ENCODE measurements at regions not wholly inside any gene's neighbourhood (a gene's known extent, or its start where the extent isn't known, plus 50 kb on each side); places are given as distances from the start of the nearest gene placed in this dataset.

DNA sequence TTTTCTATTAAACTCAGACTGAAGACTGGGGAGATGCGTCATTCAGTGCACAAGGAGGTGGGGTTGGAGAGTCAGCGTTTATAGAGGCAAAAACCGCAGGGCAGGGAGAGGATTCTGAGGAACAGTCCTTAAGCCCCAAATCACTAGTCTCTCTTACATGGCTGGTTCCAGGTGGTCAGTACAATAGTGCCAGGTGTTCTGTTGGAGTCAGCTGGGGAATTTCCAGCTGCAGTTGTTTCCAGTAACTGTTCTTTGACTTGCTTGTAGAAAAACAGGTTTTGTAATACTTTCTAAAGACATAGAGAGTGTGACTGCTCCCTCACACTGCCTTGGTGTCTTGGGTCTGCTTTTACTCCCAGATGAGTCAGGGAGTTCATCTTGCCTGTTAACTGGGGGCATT, 192.2 kb downstream of the TMTC3 start:
- H3K9ac ChIP-seq (ENCODE audit: low read depth in 1 of 2, low read length in 2 of 2): no peak overlapping the region
- no peak overlapping the region for H3K27ac ChIP-seq (ENCODE audit: low read depth in 2 of 2, low read length in 2 of 2)
- no peaks in the 10 kb centered on the region for H3K4me1 ChIP-seq (ENCODE audit: control insufficient read depth in 2 of 2, insufficient read depth in 2 of 2, low read length in 2 of 2)
- H3K36me3 ChIP-seq (ENCODE audit: control insufficient read depth in 2 of 2, insufficient read depth in 2 of 2, low read length in 2 of 2): no peaks in the 10 kb centered on the region
- no peak overlapping the region for H3K4me3 ChIP-seq (ENCODE audit: low read length in 2 of 2)
- no peaks in the 10 kb centered on the region for H3K9me3 ChIP-seq (ENCODE audit: control insufficient read depth in 2 of 2, low read length in 2 of 2)
- H3K27me3 ChIP-seq (ENCODE audit: control insufficient read depth in 2 of 2, insufficient read depth in 2 of 2, low read length in 2 of 2): no peaks in the 10 kb centered on the region

DNA sequence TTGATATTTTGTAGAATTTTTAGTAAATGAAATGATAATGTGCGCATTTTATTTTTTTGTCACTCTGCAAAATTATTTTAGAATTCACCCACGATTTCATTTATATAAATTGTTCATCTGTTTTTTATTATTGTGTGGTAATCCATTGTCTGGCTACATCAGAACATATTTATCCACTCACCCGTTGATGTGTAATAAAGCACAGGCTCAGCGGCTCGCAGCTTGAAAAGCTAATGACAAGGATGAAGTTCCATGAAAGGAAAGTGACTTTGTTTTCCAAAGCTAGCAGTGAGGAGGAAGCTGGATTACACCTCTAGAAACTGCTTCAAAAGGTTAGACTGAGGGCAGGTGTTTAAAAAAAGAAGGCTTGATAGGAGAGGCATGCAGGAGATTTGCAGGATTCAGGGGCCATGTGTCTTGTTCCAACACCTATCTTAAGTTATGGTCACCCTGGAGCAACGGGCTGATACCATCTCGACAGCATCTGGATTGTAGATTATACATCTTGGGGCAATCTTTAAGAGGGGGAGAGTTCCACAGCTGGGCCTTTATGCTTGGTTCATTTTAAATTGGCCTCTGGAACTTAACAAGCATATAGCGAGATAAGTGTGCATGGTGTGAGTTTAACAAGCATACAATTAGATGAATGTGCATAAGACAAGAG, 194.1 kb downstream of the TMTC3 start:
- no peaks in the 10 kb centered on the region for H3K27me3 ChIP-seq (ENCODE audit: control insufficient read depth in 2 of 2, insufficient read depth in 2 of 2, low read length in 2 of 2)
- H3K9ac ChIP-seq (ENCODE audit: low read depth in 1 of 2, low read length in 2 of 2): no peak overlapping the region
- H3K36me3 ChIP-seq (ENCODE audit: control insufficient read depth in 2 of 2, insufficient read depth in 2 of 2, low read length in 2 of 2): no peaks in the 10 kb centered on the region
- H3K9me3 ChIP-seq (ENCODE audit: control insufficient read depth in 2 of 2, low read length in 2 of 2): no peaks in the 10 kb centered on the region
- H3K4me3 ChIP-seq (ENCODE audit: low read length in 2 of 2): no peak overlapping the region
- no peaks in the 10 kb centered on the region for H3K4me1 ChIP-seq (ENCODE audit: control insufficient read depth in 2 of 2, insufficient read depth in 2 of 2, low read length in 2 of 2)
- no peak overlapping the region for H3K27ac ChIP-seq (ENCODE audit: low read depth in 2 of 2, low read length in 2 of 2)

DNA sequence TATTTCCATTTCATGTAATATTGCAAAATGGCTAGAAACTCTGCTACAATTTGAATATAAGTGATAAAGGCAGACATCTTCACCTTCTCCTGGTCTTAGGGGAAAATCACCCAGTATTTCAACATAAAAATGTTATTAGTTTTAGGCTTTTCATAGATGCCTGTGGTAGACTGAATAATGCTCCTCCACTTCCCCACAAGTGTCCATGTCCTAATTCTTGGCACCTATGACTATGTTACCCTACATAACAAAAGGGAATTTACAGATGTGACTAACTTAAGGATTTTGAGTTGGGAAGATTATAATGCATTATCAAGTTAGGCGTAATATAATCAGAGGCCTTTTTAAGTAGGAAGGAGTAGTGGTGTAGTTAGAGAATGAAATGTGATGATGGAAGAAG, 196.4 kb downstream of the TMTC3 start:
- Histone ChIP-seq H3K9ac (ENCODE audit: low read depth in 1 of 2, low read length in 2 of 2) (no peak overlapping the region), H3K27ac (ENCODE audit: low read depth in 2 of 2, low read length in 2 of 2) (no peak overlapping the region), H3K27me3 (ENCODE audit: control insufficient read depth in 2 of 2, insufficient read depth in 2 of 2, low read length in 2 of 2) (no peaks in the 10 kb centered on the region), H3K4me1 (ENCODE audit: control insufficient read depth in 2 of 2, insufficient read depth in 2 of 2, low read length in 2 of 2) (no peaks in the 10 kb centered on the region), H3K4me3 (ENCODE audit: low read length in 2 of 2) (no peak overlapping the region), H3K36me3 (ENCODE audit: control insufficient read depth in 2 of 2, insufficient read depth in 2 of 2, low read length in 2 of 2) (no peaks in the 10 kb centered on the region), H3K9me3 (ENCODE audit: control insufficient read depth in 2 of 2, low read length in 2 of 2) (no peaks in the 10 kb centered on the region)

DNA sequence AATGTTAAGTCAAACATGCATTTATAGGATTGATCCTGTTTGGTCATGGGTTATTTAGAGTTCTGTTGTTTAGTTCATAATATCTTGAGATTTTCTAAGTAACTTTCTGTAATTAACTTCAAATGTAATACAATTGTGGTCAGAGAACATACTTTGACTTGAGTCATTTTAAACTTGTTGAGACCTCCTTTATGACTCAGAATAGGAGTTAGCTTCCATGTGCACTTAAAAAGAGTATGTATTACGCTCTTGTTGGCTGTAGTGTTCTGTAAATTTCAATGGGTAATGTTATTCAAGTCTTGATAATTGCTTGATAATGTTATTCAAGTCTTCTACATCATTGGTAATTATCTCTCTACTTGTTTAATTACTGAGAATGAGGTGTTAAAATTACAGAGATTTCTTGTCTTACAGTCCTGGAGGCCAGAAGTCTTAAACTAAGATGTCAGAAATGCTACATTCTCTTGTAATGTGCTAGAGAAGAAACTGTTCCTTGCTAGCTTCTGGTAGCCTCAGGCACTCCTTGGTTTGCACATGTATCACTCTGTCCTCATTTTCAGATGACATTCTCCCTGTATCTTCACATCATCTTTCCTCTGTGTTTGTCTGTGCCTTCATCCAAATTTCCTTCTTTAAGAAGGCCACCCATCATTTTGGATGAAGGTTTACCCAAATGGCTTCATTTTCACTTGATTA, 197.3 kb downstream of the TMTC3 start:
- Histone ChIP-seq H3K9me3 (ENCODE audit: control insufficient read depth in 2 of 2, low read length in 2 of 2) (no peaks in the 10 kb centered on the region), H3K27me3 (ENCODE audit: control insufficient read depth in 2 of 2, insufficient read depth in 2 of 2, low read length in 2 of 2) (no peaks in the 10 kb centered on the region), H3K4me1 (ENCODE audit: control insufficient read depth in 2 of 2, insufficient read depth in 2 of 2, low read length in 2 of 2) (no peaks in the 10 kb centered on the region), H3K4me3 (ENCODE audit: low read length in 2 of 2) (no peak overlapping the region), H3K27ac (ENCODE audit: low read depth in 2 of 2, low read length in 2 of 2) (no peak overlapping the region), H3K36me3 (ENCODE audit: control insufficient read depth in 2 of 2, insufficient read depth in 2 of 2, low read length in 2 of 2) (no peaks in the 10 kb centered on the region), H3K9ac (ENCODE audit: low read depth in 1 of 2, low read length in 2 of 2) (no peak overlapping the region)

DNA sequence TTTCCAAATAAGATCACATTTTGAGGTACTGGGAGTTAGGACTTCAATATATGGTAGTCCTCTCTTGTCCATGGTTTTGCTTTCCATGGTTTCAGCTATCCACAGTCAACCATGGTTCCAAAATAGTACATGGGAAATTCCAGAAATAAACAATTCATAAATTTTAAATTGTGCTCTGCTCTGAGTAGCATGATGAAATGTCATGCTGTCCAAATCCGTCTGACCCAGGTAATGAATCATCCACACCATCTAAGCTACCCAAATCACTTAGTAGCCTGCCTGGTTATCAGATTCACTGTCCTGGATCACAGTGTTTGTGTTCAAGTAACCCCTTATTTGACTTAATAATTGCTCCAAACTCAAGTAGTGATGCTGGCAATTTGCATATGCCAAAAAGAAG, 197.9 kb downstream of the TMTC3 start:
- Histone ChIP-seq H3K9ac (ENCODE audit: low read depth in 1 of 2, low read length in 2 of 2) (no peak overlapping the region), H3K27ac (ENCODE audit: low read depth in 2 of 2, low read length in 2 of 2) (no peak overlapping the region), H3K36me3 (ENCODE audit: control insufficient read depth in 2 of 2, insufficient read depth in 2 of 2, low read length in 2 of 2) (no peaks in the 10 kb centered on the region), H3K9me3 (ENCODE audit: control insufficient read depth in 2 of 2, low read length in 2 of 2) (no peaks in the 10 kb centered on the region), H3K27me3 (ENCODE audit: control insufficient read depth in 2 of 2, insufficient read depth in 2 of 2, low read length in 2 of 2) (no peaks in the 10 kb centered on the region), H3K4me1 (ENCODE audit: control insufficient read depth in 2 of 2, insufficient read depth in 2 of 2, low read length in 2 of 2) (no peaks in the 10 kb centered on the region), H3K4me3 (ENCODE audit: low read length in 2 of 2) (no peak overlapping the region)

DNA sequence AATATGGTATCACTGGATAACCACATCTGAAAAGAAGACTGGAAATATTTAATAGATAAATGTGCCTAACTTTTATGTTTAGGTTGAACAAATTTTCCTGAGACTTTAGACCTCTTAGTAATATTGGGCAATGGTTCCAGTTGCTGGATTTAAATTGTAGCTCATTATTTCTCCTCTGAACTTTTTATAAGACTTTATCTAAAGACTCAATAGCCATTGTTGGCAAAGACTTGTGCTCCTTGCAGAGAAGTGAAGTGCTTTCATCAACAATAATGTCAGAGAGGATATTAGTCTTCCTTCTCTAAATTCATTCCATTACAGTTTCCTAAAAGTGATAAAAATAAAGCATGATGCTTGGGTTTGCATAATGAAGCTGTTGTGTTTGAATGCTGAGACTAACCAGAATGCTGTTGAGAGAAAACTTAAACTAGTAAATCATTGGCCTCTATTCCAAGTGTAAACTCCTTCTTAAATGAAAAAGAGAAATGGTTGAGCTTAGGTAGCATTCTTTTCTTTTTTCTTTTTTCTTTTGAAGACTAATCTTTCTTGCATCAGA, 200.2 kb downstream of the TMTC3 start:
- H3K36me3 ChIP-seq (ENCODE audit: control insufficient read depth in 2 of 2, insufficient read depth in 2 of 2, low read length in 2 of 2): no peaks in the 10 kb centered on the region
- no peak overlapping the region for H3K9ac ChIP-seq (ENCODE audit: low read depth in 1 of 2, low read length in 2 of 2)
- no peaks in the 10 kb centered on the region for H3K27me3 ChIP-seq (ENCODE audit: control insufficient read depth in 2 of 2, insufficient read depth in 2 of 2, low read length in 2 of 2)
- H3K27ac ChIP-seq (ENCODE audit: low read depth in 2 of 2, low read length in 2 of 2): no peak overlapping the region
- H3K9me3 ChIP-seq (ENCODE audit: control insufficient read depth in 2 of 2, low read length in 2 of 2): no peaks in the 10 kb centered on the region
- H3K4me3 ChIP-seq (ENCODE audit: low read length in 2 of 2): no peak overlapping the region
- H3K4me1 ChIP-seq (ENCODE audit: control insufficient read depth in 2 of 2, insufficient read depth in 2 of 2, low read length in 2 of 2): no peaks in the 10 kb centered on the region

DNA sequence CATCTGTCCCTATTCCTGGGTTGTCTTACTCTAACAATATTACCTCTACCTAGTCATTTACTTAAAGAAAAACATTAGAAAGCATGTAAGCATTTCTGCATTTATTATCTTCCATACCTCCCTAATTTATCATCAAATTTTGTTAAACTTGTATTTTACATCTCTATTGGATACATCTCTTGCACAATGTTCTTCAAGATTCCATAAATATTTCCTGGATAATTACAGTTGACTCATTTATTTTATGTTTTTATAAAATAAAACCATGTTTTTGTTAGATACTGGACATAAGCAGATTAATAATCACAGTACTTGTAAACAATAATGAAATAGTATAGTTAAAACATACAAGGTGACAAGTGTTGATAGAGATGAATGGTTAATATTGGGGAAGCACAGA, 209.0 kb downstream of the TMTC3 start:
- H3K9me3 ChIP-seq (ENCODE audit: control insufficient read depth in 2 of 2, low read length in 2 of 2): no peaks in the 10 kb centered on the region
- no peaks in the 10 kb centered on the region for H3K36me3 ChIP-seq (ENCODE audit: control insufficient read depth in 2 of 2, insufficient read depth in 2 of 2, low read length in 2 of 2)
- H3K27ac ChIP-seq (ENCODE audit: low read depth in 2 of 2, low read length in 2 of 2): no peak overlapping the region
- H3K4me1 ChIP-seq (ENCODE audit: control insufficient read depth in 2 of 2, insufficient read depth in 2 of 2, low read length in 2 of 2): no peaks in the 10 kb centered on the region
- H3K9ac ChIP-seq (ENCODE audit: low read depth in 1 of 2, low read length in 2 of 2): no peak overlapping the region
- H3K4me3 ChIP-seq (ENCODE audit: low read length in 2 of 2): no peak overlapping the region
- no peaks in the 10 kb centered on the region for H3K27me3 ChIP-seq (ENCODE audit: control insufficient read depth in 2 of 2, insufficient read depth in 2 of 2, low read length in 2 of 2)

DNA sequence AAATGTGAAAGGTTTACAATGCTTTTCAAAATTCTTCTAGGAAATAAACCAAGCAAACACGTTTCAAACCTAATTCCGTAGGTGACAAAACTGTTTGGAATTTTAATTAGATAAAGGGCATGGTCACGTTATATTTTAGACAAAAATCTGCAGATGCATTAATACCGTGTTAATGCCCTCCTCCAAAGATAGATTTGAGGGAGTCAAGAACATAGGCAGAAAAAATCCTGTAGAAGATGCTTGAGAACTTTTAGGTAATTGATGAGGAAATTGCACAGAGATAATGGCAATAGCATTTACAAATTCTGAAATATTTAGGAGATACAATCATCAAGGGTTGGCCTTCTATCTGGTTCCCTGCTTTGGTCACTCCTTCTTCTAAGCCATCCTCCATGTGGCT, 212.6 kb downstream of the TMTC3 start:
- no peak overlapping the region for H3K27ac ChIP-seq (ENCODE audit: low read depth in 2 of 2, low read length in 2 of 2)

DNA sequence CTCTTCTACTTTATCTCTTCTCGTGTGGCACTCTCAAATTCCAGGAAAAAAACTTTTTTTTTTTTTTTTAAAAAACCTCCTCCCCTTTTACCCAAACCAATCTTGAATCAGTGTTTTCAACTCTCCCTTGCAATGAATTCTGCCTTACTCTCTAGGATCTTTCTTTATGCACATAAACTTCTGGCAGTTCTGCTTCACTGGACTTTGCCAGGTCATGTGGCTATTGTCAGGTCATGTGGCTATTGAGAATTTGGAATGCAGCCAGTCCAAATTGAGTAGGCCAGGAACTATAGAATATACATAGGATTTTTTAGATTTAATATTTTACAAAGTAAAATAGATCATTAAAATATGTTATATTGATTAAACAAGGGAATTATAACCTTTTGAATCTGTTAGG, 218.2 kb downstream of the TMTC3 start:
- H3K27ac ChIP-seq (ENCODE audit: low read depth in 2 of 2, low read length in 2 of 2): no peak overlapping the region
- no peaks in the 10 kb centered on the region for H3K36me3 ChIP-seq (ENCODE audit: control insufficient read depth in 2 of 2, insufficient read depth in 2 of 2, low read length in 2 of 2)
- H3K9ac ChIP-seq (ENCODE audit: low read depth in 1 of 2, low read length in 2 of 2): no peak overlapping the region
- H3K9me3 ChIP-seq (ENCODE audit: control insufficient read depth in 2 of 2, low read length in 2 of 2): no peaks in the 10 kb centered on the region
- no peaks in the 10 kb centered on the region for H3K4me1 ChIP-seq (ENCODE audit: control insufficient read depth in 2 of 2, insufficient read depth in 2 of 2, low read length in 2 of 2)
- no peak overlapping the region for H3K4me3 ChIP-seq (ENCODE audit: low read length in 2 of 2)
- H3K27me3 ChIP-seq (ENCODE audit: control insufficient read depth in 2 of 2, insufficient read depth in 2 of 2, low read length in 2 of 2): no peaks in the 10 kb centered on the region

More for the DNA sequence above, 212.6 kb downstream of the TMTC3 start:
- H3K4me3 ChIP-seq (ENCODE audit: low read length in 2 of 2): no peak overlapping the region
- H3K4me1 ChIP-seq (ENCODE audit: control insufficient read depth in 2 of 2, insufficient read depth in 2 of 2, low read length in 2 of 2): no peaks in the 10 kb centered on the region
- H3K36me3 ChIP-seq (ENCODE audit: control insufficient read depth in 2 of 2, insufficient read depth in 2 of 2, low read length in 2 of 2): no peaks in the 10 kb centered on the region
- no peaks in the 10 kb centered on the region for H3K9me3 ChIP-seq (ENCODE audit: control insufficient read depth in 2 of 2, low read length in 2 of 2)
- H3K27me3 ChIP-seq (ENCODE audit: control insufficient read depth in 2 of 2, insufficient read depth in 2 of 2, low read length in 2 of 2): no peaks in the 10 kb centered on the region
- no peak overlapping the region for H3K9ac ChIP-seq (ENCODE audit: low read depth in 1 of 2, low read length in 2 of 2)

DNA sequence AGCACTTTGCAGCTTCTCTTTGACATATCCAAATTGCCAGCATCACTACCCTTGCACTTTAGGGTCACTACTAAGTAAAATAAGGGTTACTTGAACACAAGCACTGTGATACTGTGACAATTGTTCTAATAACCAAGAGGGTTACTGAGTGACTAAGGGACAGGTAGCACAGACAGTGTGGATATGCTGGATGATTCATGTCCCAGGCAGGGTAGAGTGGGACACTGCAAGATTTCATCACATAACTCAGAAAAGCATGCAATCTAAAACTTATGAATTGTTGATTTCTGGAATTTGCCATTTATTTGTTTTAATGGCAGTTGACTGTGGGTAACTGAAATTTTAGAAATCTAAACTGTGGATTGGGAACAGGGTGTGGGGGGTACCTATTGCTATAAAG, 218.8 kb downstream of the KITLG start:
- Histone ChIP-seq H3K27ac (ENCODE audit: low read depth in 2 of 2, low read length in 2 of 2) (no peak overlapping the region), H3K4me1 (ENCODE audit: control insufficient read depth in 2 of 2, insufficient read depth in 2 of 2, low read length in 2 of 2) (no peaks in the 10 kb centered on the region), H3K9ac (ENCODE audit: low read depth in 1 of 2, low read length in 2 of 2) (no peak overlapping the region), H3K9me3 (ENCODE audit: control insufficient read depth in 2 of 2, low read length in 2 of 2) (no peaks in the 10 kb centered on the region), H3K36me3 (ENCODE audit: control insufficient read depth in 2 of 2, insufficient read depth in 2 of 2, low read length in 2 of 2) (no peaks in the 10 kb centered on the region), H3K27me3 (ENCODE audit: control insufficient read depth in 2 of 2, insufficient read depth in 2 of 2, low read length in 2 of 2) (no peaks in the 10 kb centered on the region), H3K4me3 (ENCODE audit: low read length in 2 of 2) (no peak overlapping the region)

Data from mucosa of rectum (tissue), 2 donors.